Muscle of arm (tissue), 1 donor: ENCODE measurements at regions not wholly inside any gene's neighbourhood (a gene's known extent, or its start where the extent isn't known, plus 50 kb on each side); places are given as distances from the start of the nearest gene placed in this dataset.

Experiments used
- DNase-seq: peaks from one replicate; pipeline ENCODE4 v3.0.0-alpha.2; 2013

- no peak for DNase-seq
These were observed 384.2 kb upstream of the SALL3 start for GRCh38 chr18:78595453-78595852.

GRCh38 chr18:78595924-78596573 lies 383.6 kb upstream of the SALL3 start:
- no peak for DNase-seq

GRCh38 chr18:78596794-78597345 lies 382.7 kb upstream of the SALL3 start:
- no peak for DNase-seq

GRCh38 chr18:78601349-78601748 lies 378.3 kb upstream of the SALL3 start:
- DNase-seq = no peak

- DNase-seq = no peak
These were observed 377.7 kb upstream of the SALL3 start for GRCh38 chr18:78601923-78602322.

GRCh38 chr18:78602430-78602829 lies 377.2 kb upstream of the SALL3 start:
- no peak for DNase-seq

GRCh38 chr18:78603102-78603983 lies 376.3 kb upstream of the SALL3 start:
- DNase-seq = no peak

- DNase-seq = no peak
These were observed 374.4 kb upstream of the SALL3 start for GRCh38 chr18:78605255-78605654.

- DNase-seq = no peak
These were observed 372.4 kb upstream of the SALL3 start for GRCh38 chr18:78607221-78607620.

GRCh38 chr18:78607784-78608183 lies 371.8 kb upstream of the SALL3 start:
- no peak for DNase-seq

- no peak for DNase-seq
These were observed 369.4 kb upstream of the SALL3 start for GRCh38 chr18:78610179-78610578.

- DNase-seq = no peak
These were observed 368.3 kb upstream of the SALL3 start for GRCh38 chr18:78611201-78611800.

GRCh38 chr18:78611869-78612268 lies 367.7 kb upstream of the SALL3 start:
- no peak for DNase-seq

GRCh38 chr18:78612318-78612717 lies 367.3 kb upstream of the SALL3 start:
- no peak for DNase-seq

- no peak for DNase-seq
These were observed 366.8 kb upstream of the SALL3 start for GRCh38 chr18:78612801-78613200.

- DNase-seq = no peak
These were observed 360.9 kb upstream of the SALL3 start for GRCh38 chr18:78618726-78619125.

GRCh38 chr18:78619854-78620253 lies 359.8 kb upstream of the SALL3 start:
- DNase-seq = no peak

GRCh38 chr18:78620326-78620725 lies 359.3 kb upstream of the SALL3 start:
- DNase-seq = no peak

- no peak for DNase-seq
These were observed 358.4 kb upstream of the SALL3 start for GRCh38 chr18:78621141-78621755.

GRCh38 chr18:78622251-78622906 lies 357.2 kb upstream of the SALL3 start:
- DNase-seq = no peak

GRCh38 chr18:78622907-78623541 lies 356.6 kb upstream of the SALL3 start:
- no peak for DNase-seq
